ENCODE measurements at regions not wholly inside any gene's neighbourhood (a gene's known extent, or its start where the extent isn't known, plus 50 kb on each side); places are given as distances from the start of the nearest gene placed in this dataset.

- no peak for DNase-seq
Measured at GRCh38 chr4:59243038-59243437, 1957.1 kb upstream of the ADGRL3 start.

- no peak for DNase-seq
Measured at GRCh38 chr4:59247032-59247431, 1953.1 kb upstream of the ADGRL3 start.

GRCh38 chr4:59248313-59248712 is 1951.8 kb upstream of the ADGRL3 start:
- no peak for DNase-seq

- DNase-seq = no peak
Measured at GRCh38 chr4:59249110-59249509, 1951.0 kb upstream of the ADGRL3 start.

GRCh38 chr4:59258002-59258401 is 1942.1 kb upstream of the ADGRL3 start:
- no peak for DNase-seq

- DNase-seq = no peak
Measured at GRCh38 chr4:59307609-59308008, 1892.5 kb upstream of the ADGRL3 start.

- no peak for DNase-seq
Measured at GRCh38 chr4:59314637-59315036, 1885.5 kb upstream of the ADGRL3 start.

- DNase-seq = no peak
Measured at GRCh38 chr4:59339631-59340030, 1860.5 kb upstream of the ADGRL3 start.

- DNase-seq = no peak
Measured at GRCh38 chr4:59341506-59341905, 1858.6 kb upstream of the ADGRL3 start.

- DNase-seq = no peak
Measured at GRCh38 chr4:59348949-59349348, 1851.2 kb upstream of the ADGRL3 start.

GRCh38 chr4:59369229-59369628 is 1830.9 kb upstream of the ADGRL3 start:
- no peak for DNase-seq

GRCh38 chr4:59374416-59374815 is 1825.7 kb upstream of the ADGRL3 start:
- no peak for DNase-seq

- DNase-seq = no peak
Measured at GRCh38 chr4:59380841-59381366, 1819.2 kb upstream of the ADGRL3 start.

GRCh38 chr4:59381591-59381990 is 1818.5 kb upstream of the ADGRL3 start:
- DNase-seq = no peak

GRCh38 chr4:59387759-59388758 is 1812.1 kb upstream of the ADGRL3 start:
- DNase-seq = no peak

GRCh38 chr4:59393780-59394179 is 1806.3 kb upstream of the ADGRL3 start:
- no peak for DNase-seq

GRCh38 chr4:59400334-59400733 is 1799.8 kb upstream of the ADGRL3 start:
- DNase-seq = no peak

- no peak for DNase-seq
Measured at GRCh38 chr4:59409647-59410046, 1790.5 kb upstream of the ADGRL3 start.

GRCh38 chr4:59412739-59413138 is 1787.4 kb upstream of the ADGRL3 start:
- no peak for DNase-seq

GRCh38 chr4:59455751-59456150 is 1744.4 kb upstream of the ADGRL3 start:
- no peak for DNase-seq

- no peak for DNase-seq
Measured at GRCh38 chr4:59457576-59457975, 1742.5 kb upstream of the ADGRL3 start.

GRCh38 chr4:59484944-59485343 is 1715.2 kb upstream of the ADGRL3 start:
- DNase-seq = no peak

GRCh38 chr4:59500103-59500502 is 1700.0 kb upstream of the ADGRL3 start:
- DNase-seq = no peak

- no peak for DNase-seq
Measured at GRCh38 chr4:59503731-59504130, 1696.4 kb upstream of the ADGRL3 start.
